Muscle of leg (tissue), 3 donors: ENCODE measurements at regions not wholly inside any gene's neighbourhood (a gene's known extent, or its start where the extent isn't known, plus 50 kb on each side); places are given as distances from the start of the nearest gene placed in this dataset.
"Not testable (repeated sequence)": the region's sequence is repeated elsewhere in the genome, so short reads cannot be mapped to it uniquely, and the experiment has no call there.

Experiments used
- DNase-seq: peaks from one replicate; pipeline ENCODE4 v3.0.0; 2013
- H3K27ac ChIP-seq: one replicate; pipeline ENCODE4 v1.5.1; 2013; ENCODE audit warnings: mild to moderate bottlenecking, low read length, control low read depth
- H3K27me3 ChIP-seq: one replicate; pipeline ENCODE4 v1.6.1; 2013; ENCODE audit warnings: low read length; ENCODE audit not compliant: control insufficient read depth, insufficient read depth
- H3K36me3 ChIP-seq: one replicate; pipeline ENCODE4 v1.6.1; 2013; ENCODE audit warnings: low read length; ENCODE audit not compliant: control insufficient read depth, insufficient read depth
- H3K4me1 ChIP-seq: one replicate; pipeline ENCODE4 v1.6.1; 2013; ENCODE audit warnings: low read length; ENCODE audit not compliant: control insufficient read depth, insufficient read depth
- H3K4me3 ChIP-seq: one replicate; pipeline ENCODE4 v1.5.1; 2013; ENCODE audit warnings: low read length, control low read depth
- H3K9me3 ChIP-seq: replicated peaks from 2 replicates; pipeline ENCODE4 v1.6.1; 2013; ENCODE audit warnings: low read depth, low read length; ENCODE audit not compliant: control insufficient read depth
- whole genome bisulfite sequencing: methylation state at CpG from one replicate; pipeline ENCODE4 v1.1.5; 2013; ENCODE audit warnings: missing lambda C conversion rate; ENCODE audit not compliant: insufficient coverage; 5-methylcytosine and 5-hydroxymethylcytosine counted together

DNA sequence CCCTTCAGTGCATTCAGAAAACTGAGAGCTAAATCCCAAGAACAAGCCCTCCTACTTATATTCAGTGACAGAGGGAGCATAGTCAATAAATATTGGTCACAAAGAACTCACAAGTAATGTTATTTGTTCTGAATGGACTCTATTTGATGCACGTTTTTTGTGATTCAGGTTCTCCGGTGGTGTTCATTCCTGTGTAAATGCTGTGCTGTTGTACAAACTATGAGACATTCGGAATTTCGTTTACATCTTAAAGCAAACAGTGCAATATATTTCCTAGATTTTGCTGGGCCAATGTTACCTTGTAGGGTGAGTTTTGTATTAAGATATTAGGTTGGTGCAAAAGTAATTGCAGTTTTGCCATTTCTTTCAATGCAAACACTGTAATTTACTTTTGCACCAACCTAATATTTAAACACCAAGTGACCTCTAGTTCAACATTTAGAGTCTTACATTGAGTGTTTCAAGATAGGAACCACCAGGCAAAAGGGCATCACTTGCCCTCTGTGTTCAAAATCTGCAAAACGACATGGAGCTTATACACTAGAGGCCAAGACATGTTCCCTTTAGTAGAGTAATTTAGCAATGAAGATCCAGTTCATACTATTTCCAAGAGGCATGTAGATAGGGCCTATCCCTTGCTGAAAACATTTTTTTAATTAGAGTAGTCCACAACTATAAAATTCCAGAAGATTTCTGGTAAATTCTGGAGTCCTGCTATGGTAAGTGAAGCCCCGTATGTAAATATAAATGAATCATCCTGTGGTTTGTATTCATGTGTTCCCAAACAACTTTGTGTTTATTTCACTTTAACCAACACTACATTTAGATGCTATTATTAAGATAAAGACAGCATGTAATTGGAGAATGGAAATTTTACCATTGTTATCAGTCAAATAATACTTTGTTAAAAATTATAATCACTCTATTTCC lies 444.0 kb upstream of the PTGER4 start:
- Histone ChIP-seq H3K36me3 (no peaks in the 10 kb centered on the region), H3K27ac (no peak overlapping the region), H3K9me3 (peaks cover 5% of the 10 kb centered on the region), H3K4me1 (no peaks in the 10 kb centered on the region), H3K4me3 (no peak overlapping the region), H3K27me3 (no peaks in the 10 kb centered on the region)
- no peak for DNase-seq
- WGBS: no CpG with 5 or more reads among the region's 6 CpGs

DNA sequence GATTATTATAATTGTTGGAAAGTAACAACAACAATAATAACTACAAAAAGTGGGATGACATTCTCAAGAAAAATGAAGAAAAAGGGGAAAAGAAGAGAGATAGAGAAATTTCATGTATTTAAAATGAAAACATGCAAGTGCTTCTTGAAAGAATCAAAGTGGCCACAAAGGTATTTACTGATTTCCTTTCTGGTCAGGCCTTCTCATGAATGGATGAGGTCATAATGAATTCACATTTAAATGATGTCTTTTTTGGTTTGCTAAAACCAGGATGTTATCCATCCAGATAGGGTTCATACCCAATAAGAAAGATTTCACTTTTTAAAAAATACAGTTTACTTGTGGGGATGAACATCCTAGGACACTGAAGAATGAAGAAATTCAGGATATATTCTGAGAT lies 446.4 kb upstream of the PTGER4 start:
- H3K27me3 ChIP-seq: no peaks in the 10 kb centered on the region

DNA sequence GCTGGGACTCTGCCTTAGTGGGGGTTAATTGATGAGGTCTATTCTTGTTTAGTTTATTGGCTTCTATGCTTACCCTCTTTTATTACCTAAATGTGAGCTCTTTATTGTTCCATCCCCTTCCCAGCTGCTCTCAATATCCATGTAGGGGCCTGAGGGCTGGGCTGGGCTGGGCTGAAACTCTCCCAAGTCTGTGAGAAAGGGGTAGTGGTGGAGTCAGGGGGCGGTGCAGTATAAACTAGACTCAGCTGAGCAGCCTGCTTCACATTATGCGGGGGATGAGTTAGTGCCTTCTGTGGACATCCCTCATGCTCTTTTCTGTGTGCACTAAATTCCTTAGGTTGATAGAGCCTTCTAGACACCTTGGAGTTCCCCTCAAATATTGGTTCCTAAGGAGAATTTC lies 451.8 kb upstream of the PTGER4 start:
- no peaks in the 10 kb centered on the region for H3K9me3 ChIP-seq
- H3K27ac ChIP-seq: no peak overlapping the region
- DNase-seq: peak; percentile 36
- H3K4me1 ChIP-seq: peaks cover 2% of the 10 kb centered on the region
- 50% methylated on average over 1 of the region's 2 CpGs for WGBS
- no peak overlapping the region for H3K4me3 ChIP-seq
- no peaks in the 10 kb centered on the region for H3K36me3 ChIP-seq
- no peaks in the 10 kb centered on the region for H3K27me3 ChIP-seq

More for the DNA sequence above, 446.4 kb upstream of the PTGER4 start:
- H3K4me1 ChIP-seq: peaks cover 2% of the 10 kb centered on the region
- no peak for DNase-seq
- no peaks in the 10 kb centered on the region for H3K9me3 ChIP-seq
- H3K4me3 ChIP-seq: no peak overlapping the region
- no peaks in the 10 kb centered on the region for H3K36me3 ChIP-seq
- H3K27ac ChIP-seq: no peak overlapping the region

DNA sequence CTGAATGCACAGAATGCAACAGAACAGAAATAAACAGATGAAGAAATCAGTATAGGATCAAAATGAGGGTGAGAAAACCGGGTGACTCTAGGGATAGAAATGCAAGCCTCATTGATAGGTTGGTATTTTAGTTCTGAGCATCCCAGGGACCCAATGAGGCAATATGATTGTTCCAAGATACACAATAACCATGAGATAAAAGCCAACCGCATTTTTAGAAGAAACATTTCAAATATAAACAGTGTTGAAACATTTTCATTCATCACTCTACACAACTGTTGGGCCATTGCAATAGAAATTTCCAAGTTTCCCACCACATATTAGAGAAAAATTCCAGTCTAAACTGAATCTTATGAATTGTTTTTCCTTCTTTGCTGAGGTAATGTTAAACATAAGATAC lies 452.3 kb upstream of the PTGER4 start:
- peak; percentile 11 for DNase-seq
- 60% methylated on average over 1 of the region's 2 CpGs for WGBS
- no peak overlapping the region for H3K27ac ChIP-seq
- peaks cover 2% of the 10 kb centered on the region for H3K4me1 ChIP-seq
- no peaks in the 10 kb centered on the region for H3K27me3 ChIP-seq
- no peaks in the 10 kb centered on the region for H3K9me3 ChIP-seq
- no peaks in the 10 kb centered on the region for H3K36me3 ChIP-seq
- H3K4me3 ChIP-seq: no peak overlapping the region

DNA sequence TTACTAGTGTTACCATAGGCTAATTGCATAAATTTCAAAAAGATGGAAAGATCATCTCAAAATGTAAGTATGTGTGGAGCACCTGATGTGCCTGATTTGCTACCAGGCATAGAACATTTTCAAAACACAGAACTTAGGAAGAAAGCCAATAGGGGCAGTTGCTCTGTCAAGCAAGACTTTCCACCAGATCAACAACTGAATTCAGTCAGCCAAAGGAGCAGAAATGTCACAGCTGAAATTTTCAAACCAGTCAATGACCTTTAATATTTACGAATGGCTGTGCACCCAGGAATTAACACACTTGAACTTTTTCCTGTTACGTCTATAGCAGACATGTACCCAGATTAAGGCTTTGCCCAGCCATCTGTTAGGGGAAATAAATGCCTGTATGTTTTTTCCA lies 452.8 kb upstream of the PTGER4 start:
- WGBS: no CpG with 5 or more reads among the region's 2 CpGs
- H3K36me3 ChIP-seq: no peaks in the 10 kb centered on the region
- no peak overlapping the region for H3K27ac ChIP-seq
- H3K9me3 ChIP-seq: no peaks in the 10 kb centered on the region
- H3K27me3 ChIP-seq: no peaks in the 10 kb centered on the region
- H3K4me1 ChIP-seq: peaks cover 2% of the 10 kb centered on the region
- no peak overlapping the region for H3K4me3 ChIP-seq
- peak; percentile 47 for DNase-seq

DNA sequence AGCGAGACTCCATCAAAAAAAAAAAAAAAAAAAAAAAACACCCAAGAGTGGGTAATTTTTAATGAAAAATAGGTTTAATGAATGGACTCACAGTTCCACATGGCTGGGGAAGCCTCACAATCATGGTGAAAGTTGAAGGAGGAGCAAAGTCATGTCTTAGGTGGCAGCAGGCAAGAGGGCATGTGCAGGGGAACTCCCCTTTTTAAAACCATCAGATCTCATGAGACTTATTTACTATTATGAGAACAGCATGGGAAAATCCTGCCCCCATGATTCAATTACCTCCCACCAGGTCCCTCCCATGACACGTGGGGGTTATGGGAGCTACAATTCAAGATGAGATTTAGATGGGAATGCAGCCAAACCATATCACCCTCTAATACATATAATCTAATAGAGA lies 454.6 kb upstream of the PTGER4 start:
- not testable (repeated sequence) for H3K27me3 ChIP-seq, H3K36me3 ChIP-seq, H3K27ac ChIP-seq, DNase-seq, H3K4me1 ChIP-seq, H3K4me3 ChIP-seq, H3K9me3 ChIP-seq
- WGBS: no CpG with 5 or more reads among the region's 2 CpGs

DNA sequence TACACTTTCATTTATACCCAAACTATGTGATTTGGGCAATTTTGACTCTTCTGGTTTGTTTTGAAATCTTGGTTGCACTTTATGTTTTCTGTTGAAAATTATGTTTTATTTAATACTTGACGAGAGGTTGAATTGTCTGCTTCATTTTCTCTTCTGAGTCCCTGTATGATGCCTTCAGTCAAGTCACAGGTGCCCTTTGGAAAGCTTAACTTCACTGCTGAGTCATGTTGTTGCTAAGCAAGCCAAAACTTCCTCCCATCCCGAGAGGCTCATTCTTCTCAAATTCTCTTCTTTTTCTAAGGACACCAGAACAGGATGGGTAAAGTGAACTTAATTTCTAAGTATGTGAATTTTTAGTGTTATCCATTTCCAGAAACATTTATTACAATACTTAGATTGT lies 455.3 kb upstream of the PTGER4 start:
- no peak overlapping the region for H3K27ac ChIP-seq
- no peaks in the 10 kb centered on the region for H3K27me3 ChIP-seq
- peaks cover 2% of the 10 kb centered on the region for H3K4me1 ChIP-seq
- H3K9me3 ChIP-seq: no peaks in the 10 kb centered on the region
- DNase-seq: no peak
- no peak overlapping the region for H3K4me3 ChIP-seq
- no peaks in the 10 kb centered on the region for H3K36me3 ChIP-seq
- no CpG with 5 or more reads among the region's 2 CpGs for WGBS

DNA sequence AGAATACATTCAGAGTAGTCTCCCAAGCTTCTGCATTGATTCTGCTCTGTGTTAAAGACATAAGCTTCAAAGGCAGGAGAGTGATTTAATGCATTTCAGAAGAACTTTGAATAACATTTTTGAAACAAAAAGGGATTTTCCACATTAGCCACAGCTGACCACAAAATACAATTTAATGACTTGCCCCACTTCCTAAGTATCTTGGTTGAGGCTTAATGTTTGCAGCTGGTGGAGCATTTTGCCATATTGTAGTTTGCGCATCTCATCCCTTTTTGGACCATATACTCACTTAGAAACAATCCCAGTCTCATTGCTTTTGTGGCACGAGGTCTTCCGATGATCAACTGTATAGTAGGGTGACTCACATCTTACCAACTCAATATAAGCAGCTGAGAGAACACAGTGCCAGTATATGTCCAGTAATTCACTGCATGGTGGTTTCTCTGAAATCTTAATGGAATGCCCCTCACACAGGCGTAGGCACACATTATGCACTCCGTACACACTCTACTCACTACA lies 455.8 kb upstream of the PTGER4 start:
- DNase-seq: peak; percentile 56
- no peak overlapping the region for H3K4me3 ChIP-seq
- no CpG with 5 or more reads among the region's 5 CpGs for WGBS
- no peaks in the 10 kb centered on the region for H3K36me3 ChIP-seq
- H3K27ac ChIP-seq: no peak overlapping the region
- no peaks in the 10 kb centered on the region for H3K9me3 ChIP-seq
- H3K27me3 ChIP-seq: no peaks in the 10 kb centered on the region
- peaks cover 2% of the 10 kb centered on the region for H3K4me1 ChIP-seq

DNA sequence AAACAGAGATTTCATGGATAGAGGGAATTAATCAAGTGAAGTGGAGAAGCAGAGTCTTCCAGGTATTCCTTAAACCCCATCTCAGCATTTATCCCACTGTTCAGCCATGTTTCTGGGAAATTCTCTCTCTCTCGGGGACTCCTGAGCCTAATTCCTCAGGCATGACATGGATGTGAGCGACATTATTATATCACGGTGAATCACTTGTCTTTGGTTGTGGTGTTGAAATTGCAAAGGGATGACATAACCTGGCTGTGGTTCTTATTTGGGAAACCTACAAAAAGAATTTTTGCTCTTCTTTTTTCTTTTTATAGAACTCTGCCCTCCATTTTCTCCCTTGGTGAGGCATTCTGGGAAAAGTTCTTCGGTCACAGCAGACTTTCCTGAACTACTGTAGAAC lies 457.9 kb upstream of the PTGER4 start:
- Histone ChIP-seq H3K4me3 (no peak overlapping the region), H3K36me3 (no peaks in the 10 kb centered on the region), H3K4me1 (no peaks in the 10 kb centered on the region), H3K27me3 (no peaks in the 10 kb centered on the region), H3K9me3 (no peaks in the 10 kb centered on the region), H3K27ac (no peak overlapping the region)
- 92% methylated on average over 2 of the region's 4 CpGs for WGBS
- DNase-seq: no peak

DNA sequence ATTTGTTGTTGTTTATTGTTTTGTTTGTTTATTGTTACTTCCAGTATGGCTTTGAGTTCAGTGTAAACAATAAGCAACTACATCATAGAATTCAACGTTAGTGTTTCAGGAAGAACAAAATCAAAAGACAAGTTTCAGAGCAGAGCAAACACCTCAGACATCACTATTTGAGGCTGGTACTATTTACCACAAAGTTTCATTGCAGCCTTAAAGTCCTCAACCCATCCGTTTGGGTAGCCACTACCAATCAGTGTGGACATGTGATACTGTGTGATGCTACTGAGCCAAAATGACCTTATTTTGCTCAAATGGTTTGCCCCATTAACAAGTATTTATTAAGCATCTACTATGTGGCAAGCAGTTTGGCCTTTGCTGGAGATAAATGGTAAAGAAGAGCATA lies 458.5 kb upstream of the PTGER4 start:
- no peaks in the 10 kb centered on the region for H3K36me3 ChIP-seq
- no peaks in the 10 kb centered on the region for H3K4me1 ChIP-seq
- no CpG with 5 or more reads among the region's 2 CpGs for WGBS
- no peaks in the 10 kb centered on the region for H3K9me3 ChIP-seq
- no peak overlapping the region for H3K27ac ChIP-seq
- no peak for DNase-seq
- no peaks in the 10 kb centered on the region for H3K27me3 ChIP-seq
- H3K4me3 ChIP-seq: no peak overlapping the region
